GM21526 (cell line): ENCODE measurements at regions not wholly inside any gene's neighbourhood (a gene's known extent, or its start where the extent isn't known, plus 50 kb on each side); places are given as distances from the start of the nearest gene placed in this dataset.
"Not testable (repeated sequence)": the region's sequence is repeated elsewhere in the genome, so short reads cannot be mapped to it uniquely, and the experiment has no call there.

ENCODE experiments used
- ATAC-seq: cut with Tn5 transposase; IDR thresholded peaks from one replicate; pipeline ENCODE4 v1.9.1; 2021; ENCODE audit warnings: moderate library complexity; ENCODE audit not compliant: unreplicated experiment, low FRiP score

- not testable (repeated sequence) for ATAC-seq
These were observed 323.3 kb upstream of the FGF16 start for GRCh38 chrX:77123917-77124316.

DNA sequence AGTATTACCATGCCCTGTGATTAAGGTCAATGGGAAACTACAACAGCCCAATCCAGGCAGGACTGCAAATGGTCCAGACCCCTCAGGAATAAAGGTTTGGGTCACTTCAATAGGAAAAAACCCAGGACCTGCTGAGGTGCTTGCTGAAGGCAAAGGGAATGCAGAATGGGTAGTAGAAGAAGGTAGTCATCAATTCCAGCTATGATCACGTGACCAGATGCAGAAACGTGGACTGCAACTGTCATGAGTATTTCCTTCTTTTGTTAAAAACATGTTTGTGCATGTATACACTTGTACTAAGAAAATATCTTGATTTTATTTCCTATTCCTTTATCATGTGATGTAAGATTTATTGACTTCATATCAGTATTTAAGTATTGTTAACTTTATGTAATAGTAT is 319.6 kb upstream of the FGF16 start:
- not testable (repeated sequence) for ATAC-seq

GRCh38 chrX:77143907-77144306 is 303.3 kb upstream of the FGF16 start:
- ATAC-seq: no peak

GRCh38 chrX:77160301-77160700 is 286.9 kb upstream of the FGF16 start:
- no peak for ATAC-seq

DNA sequence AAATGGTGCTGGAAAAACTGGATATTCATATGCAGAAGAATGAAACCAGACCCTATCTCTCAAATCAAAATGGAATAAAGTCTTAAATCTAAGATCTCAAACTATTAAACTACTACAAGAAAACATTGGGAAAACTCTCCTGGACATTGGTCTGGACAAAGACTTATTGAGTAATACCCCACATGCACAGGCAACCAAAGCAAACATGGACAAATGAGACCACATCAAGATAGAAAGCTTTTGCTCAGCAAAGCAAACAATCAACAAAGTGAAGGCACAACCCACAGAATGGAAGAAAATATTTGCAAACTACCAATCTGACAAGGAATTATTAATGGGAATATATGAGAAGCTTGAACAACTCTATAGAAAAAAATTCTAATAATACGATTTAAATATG is 284.4 kb upstream of the FGF16 start:
- no peak for ATAC-seq

DNA sequence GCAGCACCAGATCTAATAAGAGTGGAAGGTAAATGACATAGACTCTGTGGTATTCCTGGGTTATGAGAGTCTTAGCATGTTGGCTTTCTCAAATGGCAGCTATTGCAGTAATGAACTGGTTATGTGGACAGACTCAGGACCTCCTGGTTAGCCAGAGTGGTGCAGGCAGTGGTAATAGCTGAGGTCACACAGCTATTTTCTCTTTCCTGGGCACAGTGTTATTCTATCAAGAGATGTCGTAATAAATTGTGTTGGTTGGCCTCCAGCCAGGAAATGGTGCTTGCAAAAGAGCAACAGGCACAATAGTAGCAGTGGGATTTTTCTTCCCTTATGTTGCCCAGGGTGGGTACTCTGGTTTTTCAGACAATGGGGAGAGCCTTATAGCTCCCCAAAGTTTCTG is 279.2 kb upstream of the FGF16 start:
- no peak for ATAC-seq

GRCh38 chrX:77174680-77175519 is 272.3 kb upstream of the FGF16 start:
- ATAC-seq: no peak

DNA sequence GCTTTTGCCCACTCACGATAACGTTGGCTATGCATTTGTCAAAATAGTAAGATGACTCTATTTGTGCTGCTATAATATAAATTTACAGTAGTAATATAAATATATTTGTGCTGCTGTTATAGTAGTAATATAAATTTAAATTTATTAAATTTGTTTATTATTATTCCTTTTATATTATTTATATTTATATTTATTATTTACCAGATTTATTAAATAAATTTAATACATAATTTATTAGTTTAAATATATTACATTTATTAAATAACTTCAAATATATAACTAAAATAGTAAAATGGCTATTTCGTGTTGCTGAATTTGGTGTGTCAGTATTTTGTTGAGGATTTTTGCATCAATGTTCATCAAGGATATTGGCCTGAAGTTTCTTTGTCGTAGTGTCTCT is 246.5 kb upstream of the FGF16 start:
- ATAC-seq: no peak

DNA sequence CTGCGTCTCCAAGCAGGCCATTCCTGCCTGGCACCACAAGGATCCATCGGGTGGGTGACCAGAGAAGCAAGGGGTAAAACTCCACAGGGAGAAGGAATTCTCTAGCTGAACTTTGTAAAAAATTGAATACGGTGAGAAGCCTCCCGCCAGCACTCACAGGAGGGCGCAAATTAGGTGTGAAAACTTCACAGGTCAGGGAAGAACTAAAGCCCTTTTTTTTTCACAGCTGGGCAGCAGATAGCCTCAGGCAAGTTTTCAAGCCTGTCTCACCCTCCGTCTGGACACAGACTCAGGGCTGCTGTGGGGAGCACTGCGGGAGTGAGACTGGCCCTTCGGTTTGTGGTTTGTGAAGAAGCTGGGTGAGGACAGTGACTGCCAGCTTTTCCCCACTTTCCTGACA is 224.1 kb upstream of the FGF16 start:
- no peak for ATAC-seq

GRCh38 chrX:77264490-77264889 is 182.7 kb upstream of the FGF16 start:
- ATAC-seq: no peak

DNA sequence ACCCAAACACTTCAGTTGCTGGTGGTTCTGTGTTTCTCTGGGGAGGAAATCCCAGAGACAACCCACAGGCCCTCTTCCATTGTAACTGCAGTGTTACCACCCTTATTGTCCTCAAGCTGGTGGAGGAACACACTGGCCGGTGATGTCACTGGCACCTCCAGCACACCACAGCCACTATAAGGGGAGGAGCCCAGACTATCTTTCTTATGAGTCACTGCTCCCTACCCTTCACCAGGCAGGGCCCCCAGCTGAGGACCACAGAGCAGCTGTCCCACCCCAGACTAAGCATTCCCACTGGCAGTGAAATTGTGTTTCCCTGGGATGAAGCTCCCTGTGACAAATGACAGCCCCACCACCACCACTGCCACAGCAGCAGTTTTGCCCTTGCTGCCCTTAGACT is 171.8 kb upstream of the FGF16 start:
- ATAC-seq: no peak

DNA sequence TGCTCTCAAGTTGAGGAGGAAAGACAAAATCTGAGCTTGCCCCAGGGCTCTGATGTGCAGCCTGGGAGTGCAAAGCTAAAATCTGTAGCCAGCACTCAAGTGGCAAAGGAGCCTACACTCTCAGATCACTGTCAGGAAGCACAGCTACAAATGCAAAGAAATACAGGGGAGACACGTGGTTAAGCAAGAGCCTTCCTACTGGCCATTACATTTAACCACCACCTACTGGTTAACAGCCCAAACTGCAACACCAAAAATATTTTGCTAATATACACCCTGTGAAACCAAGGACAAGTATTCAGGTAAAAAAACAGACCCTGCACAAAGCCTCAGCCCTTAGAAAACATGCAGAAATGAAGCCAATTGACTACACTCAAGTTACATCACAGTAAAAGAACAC is 170.4 kb upstream of the FGF16 start:
- ATAC-seq: no peak

DNA sequence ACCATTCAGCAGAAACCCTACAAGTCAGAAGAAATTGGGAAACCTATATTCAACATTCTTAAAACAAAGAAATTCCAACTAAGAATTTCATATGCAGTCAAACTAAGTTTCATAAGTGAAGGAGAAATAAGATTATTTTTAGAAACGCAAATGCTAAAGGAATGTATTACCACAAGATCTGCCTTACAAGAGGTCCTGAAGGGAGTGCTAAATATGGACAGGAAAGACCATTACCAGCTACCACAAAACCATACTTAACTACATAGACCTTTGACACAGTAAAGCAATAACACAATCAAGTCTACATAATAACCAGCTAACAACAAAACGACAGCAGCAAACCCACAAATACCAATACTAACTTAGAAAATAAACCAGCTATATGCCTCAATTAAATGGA is 169.3 kb upstream of the FGF16 start:
- no peak for ATAC-seq

DNA sequence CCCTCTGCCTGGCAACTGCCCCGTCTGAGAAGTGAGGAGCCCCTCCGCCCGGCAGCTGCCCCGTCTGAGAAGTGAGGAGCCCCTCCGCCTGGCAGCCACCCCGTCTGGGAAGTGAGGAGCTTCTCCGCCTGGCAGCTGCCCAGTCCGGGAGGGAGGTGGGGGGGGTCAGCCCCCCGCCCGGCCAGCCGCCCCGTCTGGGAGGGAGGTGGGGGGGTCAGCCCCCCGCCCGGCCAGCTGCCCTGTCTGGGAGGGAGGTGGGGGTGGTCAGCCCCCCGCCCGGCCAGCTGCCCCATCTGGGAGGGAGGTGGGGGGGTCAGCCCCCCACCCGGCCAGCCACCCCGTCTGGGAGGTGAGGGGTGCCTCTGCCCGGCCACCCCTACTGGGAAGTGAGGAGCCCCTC is 167.8 kb upstream of the FGF16 start:
- not testable (repeated sequence) for ATAC-seq

DNA sequence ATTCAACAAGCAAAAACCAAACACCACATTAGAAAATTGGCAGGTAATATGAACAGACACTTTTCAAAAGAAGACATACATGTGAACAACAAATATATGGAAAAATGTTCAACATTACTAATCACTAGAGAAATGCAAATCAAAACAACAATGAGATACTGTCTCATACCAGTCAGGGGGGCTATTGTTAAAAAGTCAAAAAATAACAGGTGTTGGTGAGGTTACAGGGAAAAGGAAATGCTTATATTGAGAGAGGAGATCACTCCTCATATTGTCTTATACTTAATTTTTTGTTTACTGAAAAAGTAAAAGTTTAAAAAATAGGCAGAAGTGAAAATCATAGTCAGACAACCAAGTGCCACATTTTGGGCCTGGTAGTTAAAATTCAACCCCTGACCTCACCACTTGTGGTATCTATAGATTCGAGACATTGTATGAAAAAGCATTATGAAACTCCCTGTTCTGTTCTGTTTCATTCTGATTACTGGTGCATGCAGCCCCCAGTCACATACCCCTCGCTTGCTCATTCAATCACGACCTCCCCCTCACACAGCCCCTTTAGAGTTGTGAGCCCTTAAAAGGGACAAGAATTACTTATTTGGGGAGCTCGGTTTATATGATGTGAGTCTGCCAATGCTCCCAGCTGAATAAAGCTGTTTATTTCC is 153.7 kb upstream of the FGF16 start:
- ATAC-seq: no peak

- ATAC-seq: no peak
These were observed 148.9 kb upstream of the FGF16 start for GRCh38 chrX:77298296-77298695.

DNA sequence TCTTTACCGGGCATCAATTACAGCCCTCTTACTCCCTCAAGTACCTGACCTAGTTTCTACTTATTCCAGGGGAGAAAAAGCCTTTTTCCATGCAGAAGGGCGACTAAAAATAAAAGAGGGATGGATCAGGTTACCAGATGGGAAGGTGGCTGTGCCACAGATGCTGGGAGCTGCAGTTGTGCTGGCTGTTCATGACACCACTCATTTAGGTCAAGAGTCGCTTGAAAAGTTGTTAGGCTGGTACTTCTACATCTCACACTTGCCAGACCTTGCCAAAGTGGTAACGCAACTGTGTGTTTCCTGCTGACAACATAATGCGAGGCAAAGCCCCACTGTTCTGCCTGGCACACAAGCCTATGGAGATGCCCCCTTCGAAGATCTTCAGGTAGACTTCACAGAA is 148.4 kb upstream of the FGF16 start:
- no peak for ATAC-seq

GRCh38 chrX:77299549-77299948 is 147.6 kb upstream of the FGF16 start:
- ATAC-seq: no peak

- no peak for ATAC-seq
These were observed 105.2 kb upstream of the FGF16 start for GRCh38 chrX:77342004-77342403.

GRCh38 chrX:77346859-77347258 is 100.3 kb upstream of the FGF16 start:
- ATAC-seq: no peak

DNA sequence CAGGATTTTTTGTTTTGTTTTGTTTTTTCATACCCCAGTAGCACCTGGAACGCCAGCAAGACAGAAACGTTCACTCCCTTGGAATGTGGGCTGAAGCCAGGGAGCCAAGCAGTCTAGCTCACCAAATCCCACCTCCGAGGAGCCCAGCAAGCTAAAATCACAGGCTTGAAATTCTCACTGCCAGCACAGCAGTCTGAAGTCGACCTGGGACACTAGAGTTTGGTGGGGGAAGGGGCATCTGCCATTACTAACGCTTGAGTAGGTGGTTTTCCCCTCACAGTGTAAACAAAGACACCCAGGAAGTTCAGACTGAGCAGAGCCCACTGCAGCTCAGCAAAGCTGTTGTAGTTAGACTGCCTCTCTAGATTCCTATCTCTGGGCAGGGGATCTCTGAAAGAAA is 99.6 kb upstream of the FGF16 start:
- no peak for ATAC-seq

- ATAC-seq: no peak
These were observed 57.3 kb upstream of the FGF16 start for GRCh38 chrX:77389891-77390290.
